Body of pancreas (tissue), 4 donors: ENCODE measurements at regions not wholly inside any gene's neighbourhood (a gene's known extent, or its start where the extent isn't known, plus 50 kb on each side); places are given as distances from the start of the nearest gene placed in this dataset.

ENCODE experiments used
- ATAC-seq: fragments of 150-250 bp; one replicate; pipeline ENCODE4 v1.9.1; 2016
- DNase-seq, 4 donors: peaks; one replicate each; pipeline ENCODE4 v3.0.0-alpha.2; 2019
- H3K27ac ChIP-seq, 4 donors: fragments of 200-600 bp; sonication (generic); 1 replicate in 3 of 4; 2 replicates in 1 of 4; pipeline versions ENCODE4 v1.5.1 to v1.6.1; 2016 to 2019; ENCODE audit warnings: mild to moderate bottlenecking in 1 of 4, mixed read lengths in 1 of 4, moderate library complexity in 1 of 4
- H3K27me3 ChIP-seq, 2 donors: fragments of 200-600 bp; sonication (generic); one replicate each; pipeline ENCODE4 v1.6.0; 2016; ENCODE audit warnings: mild to moderate bottlenecking in 1 of 2
- H3K36me3 ChIP-seq, 2 donors: fragments of 200-600 bp; sonication (generic); replicated peaks in 1 of 2; 2 replicates each; pipeline ENCODE4 v1.5.1; 2016; ENCODE audit warnings: low read depth in 2 of 2; ENCODE audit not compliant: insufficient read depth in 1 of 2
- H3K4me1 ChIP-seq: fragments of 200-600 bp; sonication (generic); one replicate; pipeline ENCODE4 v1.6.0; 2016
- H3K4me3 ChIP-seq, 2 donors: fragments of 200-600 bp; sonication (generic); 1 replicate in 1 of 2; 2 replicates in 1 of 2; pipeline ENCODE4 v1.5.1; 2016 to 2019
- H3K9me3 ChIP-seq, 3 donors: fragments of 200-600 bp; sonication (generic); 1 replicate in 2 of 3; 2 replicates in 1 of 3; pipeline ENCODE4 v1.5.1; 2016
- CTCF ChIP-seq, 7 experiments: fragments of 450-650 bp in 4 of 7; fragments of 200-600 bp in 3 of 7; sonication (generic) in 3 of 7; IDR thresholded peaks; one replicate each; pipeline ENCODE4 v1.5.1; 2016 to 2019; ENCODE audit warnings: antibody characterized with exemption in 7 of 7
- POLR2A ChIP-seq, 3 donors: fragments of 450-650 bp; IDR thresholded peaks; one replicate each; pipeline ENCODE4 v1.6.1; 2016; ENCODE audit warnings: antibody characterized with exemption in 3 of 3, mild to moderate bottlenecking in 2 of 3
- WGBS, 2 donors: methylation state at CpG; one replicate each; pipeline ENCODE4 v1.1.5; 2017; 5-methylcytosine and 5-hydroxymethylcytosine counted together
- intact Hi-C: fragments of 100-400 bp; cut with DNase I; formaldehyde crosslinking; loops from one replicate; pipeline ENCODE4 v1.15.1; 2023

- WGBS, 2 donors, result 86 to 93% methylated on average over 5 of the region's 5 CpGs
- no peaks in the 10 kb centered on the region for H3K27me3 ChIP-seq
- intact Hi-C loops, result no loop called here
- ATAC-seq, result no peak
- DNase-seq, result no peak
- H3K9me3 ChIP-seq, result no peaks in the 10 kb centered on the region
- no peaks in the 10 kb centered on the region for H3K36me3 ChIP-seq
- no peak overlapping the region for H3K27ac ChIP-seq
- TF ChIP-seq POLR2A (IDR thresholded peaks at IDR 0.05), result no peak
- TF ChIP-seq CTCF (IDR thresholded peaks at IDR 0.05), result no peak
- no peak overlapping the region for H3K4me3 ChIP-seq
- H3K4me1 ChIP-seq, result no peaks in the 10 kb centered on the region
Measured at GRCh38 chr5:68099327-68099726, 116.2 kb upstream of the PIK3R1 start.

- Histone ChIP-seq H3K4me1 (no peaks in the 10 kb centered on the region), H3K27me3 (no peaks in the 10 kb centered on the region), H3K9me3 (no peaks in the 10 kb centered on the region), H3K27ac (no peak overlapping the region), H3K4me3 (no peak overlapping the region), H3K36me3 (no peaks in the 10 kb centered on the region)
- ATAC-seq (no peak), DNase-seq (no peak)
- intact Hi-C loops, result no loop called here
- TF ChIP-seq CTCF (IDR thresholded peaks at IDR 0.05) (no peak), POLR2A (IDR thresholded peaks at IDR 0.05) (no peak)
- 84 to 89% methylated on average over 3 of the region's 3 CpGs for WGBS, 2 donors
Measured at GRCh38 chr5:68093455-68094159, 121.9 kb upstream of the PIK3R1 start.

- ATAC-seq (no peak), DNase-seq (no peak)
- Histone ChIP-seq H3K36me3 (no peaks in the 10 kb centered on the region), H3K9me3 (no peaks in the 10 kb centered on the region), H3K27ac (no peak overlapping the region), H3K4me1 (peaks cover 6% of the 10 kb centered on the region), H3K27me3 (no peaks in the 10 kb centered on the region), H3K4me3 (no peak overlapping the region)
- intact Hi-C loops, result no loop called here
- TF ChIP-seq POLR2A (IDR thresholded peaks at IDR 0.05) (no peak), CTCF (IDR thresholded peaks at IDR 0.05) (no peak)
- 75 to 83% methylated on average over 3 of the region's 3 CpGs for WGBS, 2 donors
Measured at GRCh38 chr5:68088302-68088701, 127.3 kb upstream of the PIK3R1 start.

GRCh38 chr5:68087866-68088265 is 127.7 kb upstream of the PIK3R1 start:
- Histone ChIP-seq H3K27me3 (no peaks in the 10 kb centered on the region), H3K4me1 (peaks cover 6% of the 10 kb centered on the region), H3K4me3 (no peak overlapping the region), H3K9me3 (no peaks in the 10 kb centered on the region), H3K36me3 (no peaks in the 10 kb centered on the region), H3K27ac (no peak overlapping the region)
- WGBS, 2 donors, result 16 to 35% methylated on average over 3 of the region's 3 CpGs
- ATAC-seq, result no peak
- DNase-seq, result peak in 1 of 4 donors; percentile 15
- TF ChIP-seq POLR2A (IDR thresholded peaks at IDR 0.05) (no peak), CTCF (IDR thresholded peaks at IDR 0.05) (no peak)
- intact Hi-C loops, result no loop called here

- Histone ChIP-seq H3K27me3 (no peaks in the 10 kb centered on the region), H3K27ac (no peak overlapping the region), H3K36me3 (no peaks in the 10 kb centered on the region), H3K4me1 (peaks cover 6% of the 10 kb centered on the region), H3K9me3 (no peaks in the 10 kb centered on the region), H3K4me3 (no peak overlapping the region)
- ATAC-seq (no peak), DNase-seq (peak in 3 of 4 donors; percentile 14 to 48 (median 24))
- TF ChIP-seq CTCF (IDR thresholded peaks at IDR 0.05) (no peak), POLR2A (IDR thresholded peaks at IDR 0.05) (no peak)
- intact Hi-C loops, result no loop called here
- WGBS, 2 donors, result 71 to 77% methylated on average over 7 of the region's 7 CpGs
Measured at GRCh38 chr5:68086857-68087256, 128.7 kb upstream of the PIK3R1 start.
